GM18511 (cell line): ENCODE measurements at regions not wholly inside any gene's neighbourhood (a gene's known extent, or its start where the extent isn't known, plus 50 kb on each side); places are given as distances from the start of the nearest gene placed in this dataset.
"Not testable (repeated sequence)": the region's sequence is repeated elsewhere in the genome, so short reads cannot be mapped to it uniquely, and the experiment has no call there.

Experiments used
- ATAC-seq: cut with Tn5 transposase; IDR thresholded peaks from one replicate; pipeline ENCODE4 v1.9.1; 2021; ENCODE audit warnings: mild to moderate bottlenecking, moderate library complexity; ENCODE audit not compliant: unreplicated experiment

- no peak for ATAC-seq
Measured at GRCh38 chr20:2203436-2203835, 92.4 kb upstream of the TGM3 start.

GRCh38 chr20:2204021-2204420, 91.8 kb upstream of the TGM3 start:
- ATAC-seq, result no peak

GRCh38 chr20:2206957-2207769, 88.6 kb upstream of the TGM3 start:
- ATAC-seq, result peak; percentile 78

GRCh38 chr20:2207770-2208097, 88.1 kb upstream of the TGM3 start:
- no peak for ATAC-seq

- ATAC-seq, result no peak
Measured at GRCh38 chr20:2208897-2209296, 86.9 kb upstream of the TGM3 start.

GRCh38 chr20:2210646-2211552, 84.9 kb upstream of the TGM3 start:
- no peak for ATAC-seq

GRCh38 chr20:2212456-2213015, 83.3 kb upstream of the TGM3 start:
- ATAC-seq, result no peak

- no peak for ATAC-seq
Measured at GRCh38 chr20:2213401-2213800, 82.4 kb upstream of the TGM3 start.

- no peak for ATAC-seq
Measured at GRCh38 chr20:2217857-2218539, 77.8 kb upstream of the TGM3 start.

GRCh38 chr20:2219481-2220006, 76.3 kb upstream of the TGM3 start:
- no peak for ATAC-seq

- ATAC-seq, result no peak
Measured at GRCh38 chr20:2220298-2220697, 75.5 kb upstream of the TGM3 start.

- ATAC-seq, result no peak
Measured at GRCh38 chr20:2221921-2222320, 73.9 kb upstream of the TGM3 start.

- ATAC-seq, result no peak
Measured at GRCh38 chr20:2223558-2224367, 72.0 kb upstream of the TGM3 start.

GRCh38 chr20:2224368-2224639, 71.5 kb upstream of the TGM3 start:
- ATAC-seq, result no peak

GRCh38 chr20:2227285-2227684, 68.5 kb upstream of the TGM3 start:
- ATAC-seq, result not testable (repeated sequence)

GRCh38 chr20:2227861-2228260, 67.9 kb upstream of the TGM3 start:
- ATAC-seq, result no peak

GRCh38 chr20:2228926-2229325, 66.9 kb upstream of the TGM3 start:
- ATAC-seq, result no peak

- no peak for ATAC-seq
Measured at GRCh38 chr20:2230726-2231488, 64.9 kb upstream of the TGM3 start.

GRCh38 chr20:2231701-2232100, 64.1 kb upstream of the TGM3 start:
- ATAC-seq, result no peak
